Stimulated activated CD4-positive, alpha-beta T cell treated with anti-CD3 and anti-CD28 coated beads, Interleukin-2, amount 100 ng/mL, for 4 hours (primary cell): ENCODE measurements at regions not wholly inside any gene's neighbourhood (a gene's known extent, or its start where the extent isn't known, plus 50 kb on each side); places are given as distances from the start of the nearest gene placed in this dataset.

Source experiments
- DNase-seq: peaks from one replicate; pipeline ENCODE4 v3.0.0-alpha.2; 2020; ENCODE audit warnings: low read depth

GRCh38 chr19:29263305-29264135, 50.6 kb upstream of the UQCRFS1 start:
- DNase-seq: peak; percentile 2

DNA sequence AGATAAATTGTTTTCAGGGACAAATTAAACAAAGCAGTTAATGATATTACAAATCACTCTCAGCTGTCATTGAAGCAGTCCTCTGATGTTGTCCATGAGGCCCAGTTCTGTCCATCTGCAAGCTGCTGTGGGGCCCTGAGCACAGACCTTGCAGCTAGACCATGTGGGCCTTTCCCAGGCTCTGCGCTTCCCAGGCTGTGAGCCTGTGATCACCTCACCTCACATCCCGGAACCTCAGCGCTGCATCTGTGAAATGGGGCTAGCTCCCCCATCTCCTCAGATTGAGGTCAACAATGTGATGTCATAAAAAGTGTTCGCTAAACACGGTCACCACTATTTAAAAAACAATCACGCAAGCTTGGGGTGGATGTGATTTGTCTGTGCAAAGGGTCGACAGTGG, 51.9 kb upstream of the UQCRFS1 start:
- DNase-seq: no peak

DNA sequence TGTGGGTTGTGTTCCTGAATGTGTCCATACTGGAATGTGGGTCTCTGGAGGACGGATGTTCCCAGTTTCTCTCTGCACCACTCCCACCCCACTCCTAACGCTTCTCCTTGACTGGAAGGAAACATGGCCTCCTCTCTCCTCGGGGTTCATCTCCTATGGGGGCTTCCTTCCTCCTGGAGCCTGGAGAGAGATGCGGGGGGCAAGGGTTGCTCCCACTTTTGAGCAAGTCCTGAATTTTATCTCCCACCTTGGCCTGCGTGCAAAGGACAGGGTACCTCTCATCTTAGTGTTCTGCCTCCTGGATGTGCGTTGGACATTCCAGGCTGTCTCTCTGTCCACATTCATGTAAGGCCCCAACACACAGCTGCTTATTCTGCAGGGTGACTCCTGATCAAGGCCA, 52.5 kb upstream of the UQCRFS1 start:
- no peak for DNase-seq

DNA sequence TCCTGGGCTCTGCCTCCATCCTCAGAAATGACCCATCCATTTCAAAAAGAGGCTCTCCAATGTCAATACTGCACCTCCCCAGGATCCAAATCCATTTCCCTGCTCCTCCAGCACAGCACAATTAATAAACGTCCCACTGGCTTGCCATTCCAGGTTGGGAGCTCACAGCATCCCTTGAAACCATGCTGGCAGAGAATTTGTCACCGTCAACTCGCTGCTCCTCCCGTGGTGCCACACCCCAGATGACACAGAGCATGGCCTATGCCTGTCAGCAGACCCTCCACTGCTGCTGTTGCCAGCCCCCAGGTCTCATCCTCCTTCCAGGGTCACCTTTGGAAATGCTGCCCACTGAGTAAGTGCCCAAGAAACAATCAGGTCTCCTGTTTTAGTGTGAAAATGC, 53.0 kb upstream of the UQCRFS1 start:
- no peak for DNase-seq

- no peak for DNase-seq
These were observed 53.7 kb upstream of the UQCRFS1 start for GRCh38 chr19:29266603-29267002.

DNA sequence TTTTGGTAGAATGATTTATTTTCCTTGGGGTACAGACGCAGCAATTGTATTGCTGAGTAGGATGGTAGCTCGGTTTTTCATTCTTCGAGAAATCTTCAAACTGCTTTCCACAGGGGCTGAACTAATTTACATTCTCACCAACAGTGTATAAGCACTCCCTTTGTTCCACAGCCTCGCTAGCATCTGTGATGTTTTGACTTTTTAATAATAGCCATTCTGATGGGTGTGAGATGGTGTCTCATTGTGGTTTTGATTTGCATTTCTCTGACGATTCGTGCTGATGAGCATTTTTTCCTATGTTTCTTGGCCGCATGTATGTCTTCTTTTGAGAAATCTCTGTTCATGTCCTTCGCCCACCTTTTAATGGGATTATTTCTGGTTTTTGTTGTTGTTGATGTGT, 54.8 kb upstream of the UQCRFS1 start:
- no peak for DNase-seq

DNA sequence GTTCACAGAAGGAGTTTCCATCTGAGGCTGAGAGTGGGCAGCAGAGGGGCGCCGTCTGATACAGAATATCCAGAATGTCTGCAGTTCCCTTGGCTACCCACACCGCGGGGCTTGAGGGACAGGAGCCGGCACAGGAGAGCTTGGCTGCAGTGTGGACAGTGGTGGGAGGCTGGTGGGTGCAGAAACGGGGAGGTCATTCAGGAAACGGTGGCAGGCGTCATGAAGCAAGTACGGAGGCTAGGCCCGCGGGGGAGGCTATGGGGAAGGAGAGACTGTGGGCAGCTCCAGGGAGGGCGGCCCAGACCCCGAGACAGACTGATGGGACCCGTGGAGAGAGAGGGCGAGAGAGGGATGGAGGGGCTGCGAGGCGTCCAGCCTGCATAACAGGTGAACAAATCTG, 55.2 kb upstream of the UQCRFS1 start:
- DNase-seq: no peak

GRCh38 chr19:29268721-29269393, 55.9 kb upstream of the UQCRFS1 start:
- no peak for DNase-seq

GRCh38 chr19:29269641-29270040, 56.7 kb upstream of the UQCRFS1 start:
- no peak for DNase-seq

DNA sequence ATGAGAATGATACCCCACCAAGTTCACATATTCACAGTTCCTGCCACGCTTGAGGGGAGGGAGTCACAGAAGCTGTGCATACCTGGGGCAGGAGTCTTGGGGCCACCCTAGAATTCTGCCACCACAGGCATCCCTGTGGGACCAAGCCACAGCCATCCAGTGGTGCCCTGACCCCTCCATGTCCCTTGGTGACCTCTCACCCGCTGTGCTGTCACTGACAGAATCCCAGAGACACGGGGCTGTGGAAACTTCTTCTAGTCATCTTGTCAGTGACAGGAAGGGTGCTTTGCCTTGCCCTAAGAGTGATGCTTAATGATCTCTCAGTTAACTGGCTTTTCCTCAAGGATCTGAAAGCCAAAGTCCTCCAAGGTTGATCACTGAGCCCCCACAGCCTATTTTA, 58.4 kb upstream of the UQCRFS1 start:
- DNase-seq: no peak

DNA sequence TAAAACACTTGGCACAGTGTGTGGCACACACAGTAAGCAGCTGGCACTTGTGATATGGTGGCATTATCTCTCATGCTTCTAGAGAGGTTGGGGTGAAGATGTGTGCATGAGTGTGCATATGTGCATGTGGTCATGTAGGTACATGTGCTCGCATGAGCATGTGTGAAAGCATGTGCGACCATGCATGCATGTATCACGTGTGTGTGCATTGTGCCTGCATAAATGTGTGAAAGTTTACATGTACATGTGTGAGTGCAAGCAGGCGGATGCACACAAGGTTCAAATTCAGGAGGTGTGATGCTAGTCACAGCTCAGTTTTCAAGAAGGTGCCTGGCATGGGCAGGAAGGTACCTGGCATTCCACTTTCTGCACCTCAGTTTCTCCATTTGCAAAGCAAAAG, 59.0 kb upstream of the UQCRFS1 start:
- DNase-seq: no peak

DNA sequence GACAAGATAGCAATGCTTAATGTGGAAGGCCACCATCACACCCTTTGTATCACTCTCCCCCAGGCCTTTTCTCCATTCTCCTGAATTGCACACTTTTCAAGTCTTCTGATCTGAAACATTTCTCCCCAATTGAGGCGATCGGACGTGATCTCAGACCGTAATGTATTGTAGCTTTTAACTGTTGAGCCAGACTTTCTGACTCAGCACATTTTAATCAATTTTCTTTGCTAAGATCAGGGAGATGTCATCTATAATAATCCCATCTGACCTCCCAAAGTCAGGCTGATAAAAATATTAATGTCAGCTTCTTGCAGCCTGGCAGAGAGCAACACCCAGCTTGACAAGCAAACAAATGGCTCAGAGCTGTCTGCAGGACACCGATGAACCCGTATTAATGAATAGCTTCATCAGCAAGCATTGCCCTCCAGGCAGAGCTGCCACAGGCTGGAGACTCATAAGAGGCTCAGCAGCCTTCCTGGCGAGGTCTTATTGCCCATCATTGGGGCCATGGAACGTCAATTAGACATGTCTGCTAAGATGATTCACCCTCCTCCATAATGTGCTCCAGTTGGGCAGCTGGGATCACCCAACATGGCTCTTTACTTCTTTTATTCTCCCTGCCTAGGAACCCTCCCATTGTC, 60.2 kb upstream of the UQCRFS1 start:
- no peak for DNase-seq

GRCh38 chr19:29275266-29275665, 62.3 kb upstream of the UQCRFS1 start:
- no peak for DNase-seq

- peak; percentile 4 for DNase-seq
These were observed 64.2 kb upstream of the UQCRFS1 start for GRCh38 chr19:29277102-29277501.

DNA sequence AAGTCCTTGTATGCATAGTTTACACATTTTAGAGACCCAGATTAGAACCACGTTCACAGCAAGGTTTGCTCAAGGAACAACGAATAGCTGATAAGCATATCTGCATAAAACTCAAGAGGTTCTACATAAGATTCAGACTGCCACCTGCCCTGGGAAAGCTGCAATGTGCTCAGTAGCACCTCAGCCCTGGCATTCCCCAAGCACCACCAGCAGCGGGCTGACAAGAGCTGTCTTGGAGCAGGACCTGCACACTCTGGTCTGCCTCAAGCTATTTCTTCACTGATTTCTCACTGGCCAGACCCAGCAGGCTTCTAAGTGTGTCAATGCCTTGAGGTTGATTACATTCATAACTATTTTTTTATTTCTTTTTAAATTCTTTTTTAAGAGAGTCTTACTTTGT, 65.8 kb upstream of the UQCRFS1 start:
- DNase-seq: no peak

GRCh38 chr19:29283366-29283765, 70.4 kb upstream of the UQCRFS1 start:
- DNase-seq: no peak

- DNase-seq: no peak
These were observed 72.3 kb upstream of the UQCRFS1 start for GRCh38 chr19:29285187-29285687.

- no peak for DNase-seq
These were observed 72.9 kb upstream of the UQCRFS1 start for GRCh38 chr19:29285878-29286277.

DNA sequence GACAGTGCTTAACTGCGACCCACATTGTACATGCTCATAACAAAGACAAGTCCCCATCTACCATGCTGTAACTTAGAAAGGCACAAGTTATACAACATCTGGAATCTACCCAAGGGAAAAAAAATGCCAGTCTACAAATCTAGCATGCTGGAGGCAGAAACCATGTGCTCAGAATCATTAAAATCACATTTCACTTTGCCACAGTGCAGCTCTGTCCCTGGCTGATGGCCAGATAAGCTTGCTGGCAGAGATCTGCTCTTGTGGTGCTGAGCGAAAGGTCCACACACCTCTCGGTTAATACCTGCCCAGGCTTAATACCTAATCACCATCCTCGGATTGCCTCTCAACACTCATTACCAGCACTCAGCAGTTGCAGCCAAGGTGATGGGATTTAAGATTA, 74.1 kb upstream of the UQCRFS1 start:
- DNase-seq: no peak

- no peak for DNase-seq
These were observed 75.3 kb upstream of the UQCRFS1 start for GRCh38 chr19:29288256-29288655.

- no peak for DNase-seq
These were observed 76.1 kb upstream of the UQCRFS1 start for GRCh38 chr19:29289020-29289419.

GRCh38 chr19:29290853-29291252, 77.9 kb upstream of the UQCRFS1 start:
- no peak for DNase-seq

DNA sequence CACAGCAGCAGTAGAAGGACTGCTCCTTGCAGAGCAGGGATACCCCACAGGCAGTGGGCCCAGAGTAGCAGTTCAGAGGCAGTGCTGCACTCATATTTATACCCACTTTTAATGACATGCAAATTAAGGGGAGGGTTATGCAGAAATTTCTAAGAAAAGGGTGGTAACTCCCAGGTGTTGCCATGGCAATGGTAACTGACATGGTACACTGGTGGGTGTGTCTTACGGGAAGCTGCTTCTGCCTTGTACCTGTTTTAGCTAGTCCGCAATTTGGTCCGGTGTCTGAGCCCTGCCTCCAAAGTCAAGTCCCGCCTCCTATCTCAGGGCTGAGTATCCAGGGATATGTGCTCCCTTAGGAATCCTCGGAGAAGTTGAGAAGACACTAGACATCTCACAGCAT, 79.2 kb upstream of the UQCRFS1 start:
- no peak for DNase-seq
